Ishikawa (cell line): ENCODE measurements at regions not wholly inside any gene's neighbourhood (a gene's known extent, or its start where the extent isn't known, plus 50 kb on each side); places are given as distances from the start of the nearest gene placed in this dataset.

Experiments used
- CEBPB ChIP-seq: IDR thresholded peaks from 2 replicates; pipeline ENCODE4 v1.6.1; 2012
- REST ChIP-seq: IDR thresholded peaks from 2 replicates; pipeline ENCODE4 v1.6.1; 2012; ENCODE audit warnings: low read depth, mild to moderate bottlenecking

GRCh38 chr3:193932136-193932535 lies 203.8 kb upstream of the HES1 start:
- TF ChIP-seq REST (no peak), CEBPB (no peak)
